HFF-Myc (cell line): ENCODE measurements at regions not wholly inside any gene's neighbourhood (a gene's known extent, or its start where the extent isn't known, plus 50 kb on each side); places are given as distances from the start of the nearest gene placed in this dataset.

ENCODE experiments used
- DNase-seq: peaks from one replicate; pipeline ENCODE4 v3.0.0-alpha.2; 2011; ENCODE audit warnings: low read depth; ENCODE audit errors: extremely low read depth
- H3K4me3 ChIP-seq: replicated peaks from 2 replicates; pipeline ENCODE4 v1.5.1; 2011; ENCODE audit warnings: low read depth, mild to moderate bottlenecking, control low read depth, low read length
- TF ChIP-seq, protein P1 (sequence below): IDR thresholded peaks from 2 replicates; pipeline ENCODE4 v1.5.1; 2012; ENCODE audit warnings: mild to moderate bottlenecking, low read depth, low read length, control low read depth; ENCODE audit errors: missing control alignments

DNA sequence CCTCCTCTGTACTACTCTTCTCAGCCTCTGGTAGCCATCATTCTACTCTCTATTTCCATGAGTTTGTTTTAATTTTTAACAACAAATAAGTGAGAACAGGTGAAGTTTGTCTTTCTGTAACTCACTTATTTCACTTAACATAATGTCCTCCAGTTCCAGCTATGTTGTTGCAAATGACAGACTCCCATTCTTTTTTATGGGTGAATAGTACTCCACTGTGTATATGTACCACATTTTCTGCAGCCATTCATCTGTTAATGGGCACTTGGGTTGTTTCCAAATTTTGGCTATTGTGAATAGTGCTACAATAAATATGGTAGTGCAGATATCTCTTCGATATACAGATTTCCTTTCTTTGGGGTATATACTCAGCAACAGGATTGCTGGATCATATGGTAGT is 73.7 kb upstream of the TNFRSF21 start:
- TF ChIP-seq, protein P1, sequence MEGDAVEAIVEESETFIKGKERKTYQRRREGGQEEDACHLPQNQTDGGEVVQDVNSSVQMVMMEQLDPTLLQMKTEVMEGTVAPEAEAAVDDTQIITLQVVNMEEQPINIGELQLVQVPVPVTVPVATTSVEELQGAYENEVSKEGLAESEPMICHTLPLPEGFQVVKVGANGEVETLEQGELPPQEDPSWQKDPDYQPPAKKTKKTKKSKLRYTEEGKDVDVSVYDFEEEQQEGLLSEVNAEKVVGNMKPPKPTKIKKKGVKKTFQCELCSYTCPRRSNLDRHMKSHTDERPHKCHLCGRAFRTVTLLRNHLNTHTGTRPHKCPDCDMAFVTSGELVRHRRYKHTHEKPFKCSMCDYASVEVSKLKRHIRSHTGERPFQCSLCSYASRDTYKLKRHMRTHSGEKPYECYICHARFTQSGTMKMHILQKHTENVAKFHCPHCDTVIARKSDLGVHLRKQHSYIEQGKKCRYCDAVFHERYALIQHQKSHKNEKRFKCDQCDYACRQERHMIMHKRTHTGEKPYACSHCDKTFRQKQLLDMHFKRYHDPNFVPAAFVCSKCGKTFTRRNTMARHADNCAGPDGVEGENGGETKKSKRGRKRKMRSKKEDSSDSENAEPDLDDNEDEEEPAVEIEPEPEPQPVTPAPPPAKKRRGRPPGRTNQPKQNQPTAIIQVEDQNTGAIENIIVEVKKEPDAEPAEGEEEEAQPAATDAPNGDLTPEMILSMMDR = no peak
- no peak for DNase-seq
- H3K4me3 ChIP-seq = no peak overlapping the region

DNA sequence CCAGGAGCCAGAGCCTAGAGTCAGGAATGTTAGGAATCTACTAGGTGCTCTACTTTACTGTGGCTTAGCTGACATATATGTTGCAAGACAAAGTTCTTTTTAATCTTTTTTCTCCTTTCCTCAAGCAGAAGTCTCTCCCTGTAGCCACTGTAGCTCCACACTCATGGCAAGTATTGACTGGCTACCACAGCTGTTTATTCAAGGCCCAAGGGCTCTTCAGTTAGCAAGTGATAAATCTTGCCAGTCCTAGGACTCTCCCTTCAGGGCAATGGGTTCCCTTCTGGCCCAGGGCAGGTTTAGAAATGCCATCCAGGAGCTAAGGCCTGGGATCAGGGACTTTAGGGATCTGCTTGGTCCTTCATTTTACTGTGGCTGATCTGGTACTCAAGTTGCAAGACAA is 82.0 kb upstream of the TNFRSF21 start:
- no peak for DNase-seq
- H3K4me3 ChIP-seq = no peak overlapping the region
- TF ChIP-seq, protein P1 = no peak

DNA sequence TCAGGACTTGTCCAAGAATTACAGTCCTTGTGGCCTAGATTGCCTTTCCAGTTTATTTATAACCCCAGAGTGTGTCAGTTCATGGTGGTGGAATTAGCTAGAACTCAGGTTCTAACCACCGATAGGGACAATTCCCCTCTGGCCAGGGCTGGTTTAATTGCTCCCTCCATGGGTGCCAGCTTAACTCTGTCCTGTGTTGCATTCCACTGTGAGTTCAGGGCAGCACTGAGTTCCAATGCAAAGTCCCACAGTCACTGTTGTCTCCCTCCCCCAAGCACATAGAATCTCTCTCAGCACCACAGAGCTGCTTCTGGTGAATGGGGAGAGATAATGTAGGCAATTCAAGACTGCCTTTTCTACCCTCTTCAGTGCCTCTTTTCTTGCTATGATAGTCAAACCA is 82.5 kb upstream of the TNFRSF21 start:
- TF ChIP-seq, protein P1 = no peak
- H3K4me3 ChIP-seq = no peak overlapping the region
- DNase-seq = no peak

DNA sequence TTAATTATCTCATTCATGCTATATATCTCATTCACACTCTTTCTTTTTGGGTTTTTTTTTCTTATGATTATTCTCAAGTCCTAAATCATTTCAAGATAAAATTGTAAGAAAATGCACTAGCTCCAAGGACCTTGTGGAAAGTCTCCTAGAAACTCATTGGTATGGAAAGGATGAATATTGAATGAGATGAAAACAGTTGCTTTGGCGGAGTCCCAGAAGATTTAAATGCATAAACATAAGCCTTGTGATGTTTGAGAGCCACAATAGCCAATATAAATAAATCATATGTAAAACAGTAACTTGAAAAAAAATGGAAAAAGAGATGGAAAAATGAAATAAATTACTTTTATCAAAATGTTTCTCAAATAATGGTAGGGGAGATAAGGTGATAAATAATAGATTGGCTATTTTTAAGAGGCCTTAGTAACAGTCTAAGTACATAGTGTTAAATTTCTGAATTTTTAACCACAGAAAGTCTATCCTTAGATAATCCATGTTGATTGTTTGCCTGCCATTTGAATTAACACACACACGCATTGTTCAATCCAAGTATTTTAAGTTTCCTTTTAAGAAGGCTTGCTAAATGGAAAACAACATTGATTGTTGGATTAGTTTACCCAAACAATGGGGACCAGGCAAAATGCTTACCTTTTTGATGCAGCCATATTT is 81.1 kb upstream of the CD2AP start:
- H3K4me3 ChIP-seq = no peak overlapping the region
- TF ChIP-seq, protein P1 = no peak
- no peak for DNase-seq

DNA sequence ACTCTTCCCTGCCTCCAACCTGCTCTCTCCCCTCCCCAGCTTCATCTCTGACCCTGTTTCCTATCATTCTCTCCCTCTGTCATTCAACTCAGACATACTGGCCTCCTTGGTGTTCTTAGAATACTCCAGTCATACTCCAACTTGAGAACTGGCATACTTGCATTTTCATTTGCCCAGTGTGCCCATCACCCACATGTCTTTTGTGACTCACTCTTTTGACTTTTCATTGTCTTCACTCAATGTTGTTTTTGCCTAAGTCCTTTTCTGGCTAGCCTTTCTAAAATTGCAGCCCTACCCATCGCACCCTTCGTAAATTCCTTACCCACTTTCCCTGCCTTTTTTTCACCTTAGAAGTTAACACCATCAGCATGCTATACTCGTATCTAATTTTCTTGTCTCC is 77.0 kb upstream of the CD2AP start:
- TF ChIP-seq, protein P1 = no peak

DNA sequence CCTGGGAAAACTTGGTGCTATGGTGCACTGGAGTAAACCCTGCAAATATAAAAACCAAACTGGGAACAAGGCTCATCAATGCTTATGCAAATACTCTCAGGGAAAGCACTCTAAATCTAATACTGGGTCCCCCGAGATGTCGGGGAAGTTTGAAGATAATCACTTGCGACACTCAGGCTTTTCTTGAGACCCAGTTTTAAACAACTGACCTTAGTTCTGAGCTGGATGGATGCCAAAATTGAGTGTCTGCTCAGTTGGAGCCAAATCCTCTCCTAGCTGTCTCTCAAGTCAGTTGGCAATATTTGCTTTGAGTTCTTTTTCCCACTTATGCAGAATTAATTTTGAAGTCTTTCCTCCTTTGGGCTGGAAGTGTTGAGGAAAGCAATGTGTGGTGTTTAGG is 75.5 kb upstream of the CD2AP start:
- TF ChIP-seq, protein P1 = no peak
- no peak overlapping the region for H3K4me3 ChIP-seq
- DNase-seq = no peak

More for the DNA sequence above, 77.0 kb upstream of the CD2AP start:
- DNase-seq = no peak
- no peak overlapping the region for H3K4me3 ChIP-seq

DNA sequence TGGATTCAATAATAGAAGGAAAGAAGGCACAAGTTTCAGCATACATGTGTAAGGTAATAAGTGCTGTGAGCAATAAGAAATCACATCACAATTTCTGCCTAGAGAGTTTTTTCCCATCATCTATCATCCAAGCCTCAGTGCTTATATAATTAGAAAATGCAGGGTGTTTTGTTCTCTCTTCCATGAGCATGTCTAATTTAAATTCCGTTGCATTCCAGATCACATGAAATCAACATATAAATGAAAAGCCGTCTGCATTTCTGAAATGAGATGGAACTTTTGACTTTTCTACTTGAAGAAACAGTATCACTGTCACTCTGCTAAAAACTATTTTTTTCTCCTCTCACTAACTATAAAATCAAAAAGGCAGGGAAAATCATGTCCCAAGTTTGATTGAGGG is 74.5 kb upstream of the CD2AP start:
- H3K4me3 ChIP-seq = no peak overlapping the region
- no peak for DNase-seq
- TF ChIP-seq, protein P1 = no peak
